H9 (cell line): ENCODE measurements at regions not wholly inside any gene's neighbourhood (a gene's known extent, or its start where the extent isn't known, plus 50 kb on each side); places are given as distances from the start of the nearest gene placed in this dataset.

Source experiments
- DNase-seq: peaks from one replicate; pipeline ENCODE4 v3.0.0-alpha.2; 2017
- H2AFZ ChIP-seq: one replicate; pipeline ENCODE4 v1.6.1; 2013; ENCODE audit warnings: mild to moderate bottlenecking, low read length, control low read depth, moderate library complexity
- H2AK5ac ChIP-seq: 2 replicates; pipeline ENCODE4 v1.6.1; 2013; ENCODE audit warnings: low read length, control low read depth, mixed read lengths; ENCODE audit not compliant: insufficient read length
- H2BK120ac ChIP-seq: one replicate; pipeline ENCODE4 v1.6.1; 2013; ENCODE audit warnings: low read depth, mild to moderate bottlenecking, low read length, control low read depth, inconsistent platforms; ENCODE audit not compliant: poor library complexity, severe bottlenecking
- H2BK12ac ChIP-seq: 2 replicates; pipeline ENCODE4 v1.6.1; 2013; ENCODE audit warnings: low read length, control low read depth, mixed read lengths, low read depth; ENCODE audit not compliant: insufficient read length
- H2BK15ac ChIP-seq: 2 replicates; pipeline ENCODE4 v1.6.1; 2013; ENCODE audit warnings: low read depth, low read length, control low read depth
- H2BK20ac ChIP-seq: one replicate; pipeline ENCODE4 v1.6.1; 2013; ENCODE audit warnings: low read depth, mild to moderate bottlenecking, low read length, control low read depth, inconsistent platforms; ENCODE audit not compliant: poor library complexity, severe bottlenecking
- H2BK5ac ChIP-seq: 2 replicates; pipeline ENCODE4 v1.6.1; 2013; ENCODE audit warnings: low read length, control low read depth, mixed read lengths; ENCODE audit not compliant: insufficient read length
- H3K14ac ChIP-seq: 2 replicates; pipeline ENCODE4 v1.6.1; 2013; ENCODE audit warnings: low read length, control low read depth; ENCODE audit not compliant: insufficient read depth
- H3K18ac ChIP-seq: 2 replicates; pipeline ENCODE4 v1.6.1; 2013; ENCODE audit warnings: low read depth, mild to moderate bottlenecking, mixed read lengths, low read length, control low read depth; ENCODE audit not compliant: insufficient read length
- H3K23ac ChIP-seq: 2 replicates; pipeline ENCODE4 v1.6.1; 2013; ENCODE audit warnings: low read length, control low read depth, mixed read lengths, low read depth; ENCODE audit not compliant: insufficient read length
- H3K23me2 ChIP-seq: 2 replicates; pipeline ENCODE4 v1.6.1; 2013; ENCODE audit warnings: low read depth, mild to moderate bottlenecking, mixed read lengths, low read length, control low read depth; ENCODE audit not compliant: insufficient read length, poor library complexity, severe bottlenecking
- H3K27ac ChIP-seq: 2 replicates; pipeline ENCODE4 v1.5.1; 2013; ENCODE audit warnings: low read length, control low read depth, mixed read lengths, low read depth; ENCODE audit not compliant: insufficient read length
- H3K27me3 ChIP-seq: 2 replicates; pipeline ENCODE4 v1.6.1; 2013; ENCODE audit warnings: low read length, control low read depth, inconsistent platforms; ENCODE audit not compliant: insufficient read depth
- H3K4ac ChIP-seq: 2 replicates; pipeline ENCODE4 v1.6.1; 2013; ENCODE audit warnings: low read depth, mild to moderate bottlenecking, control low read depth, inconsistent platforms, low read length, moderate library complexity
- H3K4me1 ChIP-seq: 2 replicates; pipeline ENCODE4 v1.6.1; 2013; ENCODE audit warnings: low read length, control low read depth, inconsistent platforms; ENCODE audit not compliant: insufficient read depth
- H3K4me2 ChIP-seq: 2 replicates; pipeline ENCODE4 v1.6.1; 2013; ENCODE audit warnings: low read length, control low read depth, mixed read lengths; ENCODE audit not compliant: insufficient read length, insufficient read depth
- H3K56ac ChIP-seq: 2 replicates; pipeline ENCODE4 v1.6.1; 2013; ENCODE audit warnings: low read depth, mild to moderate bottlenecking, mixed read lengths, low read length, control low read depth; ENCODE audit not compliant: insufficient read length
- H3K79me1 ChIP-seq: 2 replicates; pipeline ENCODE4 v1.6.1; 2013; ENCODE audit warnings: low read depth, mild to moderate bottlenecking, moderate library complexity, low read length, control low read depth, inconsistent platforms; ENCODE audit not compliant: insufficient read depth, poor library complexity, severe bottlenecking
- H3K79me2 ChIP-seq: 2 replicates; pipeline ENCODE4 v1.6.1; 2013; ENCODE audit warnings: low read length, control low read depth, inconsistent platforms; ENCODE audit not compliant: insufficient read depth
- H3K9ac ChIP-seq: 2 replicates; pipeline ENCODE4 v1.6.1; 2013; ENCODE audit warnings: low read length, control low read depth, mixed read lengths; ENCODE audit not compliant: insufficient read length; ENCODE audit errors: extremely low read depth
- H3K9me3 ChIP-seq: one replicate; pipeline ENCODE4 v1.6.1; 2013; ENCODE audit warnings: low read depth, low read length, inconsistent platforms; ENCODE audit not compliant: control insufficient read depth
- H3T11ph ChIP-seq: one replicate; pipeline ENCODE4 v1.6.1; 2013; ENCODE audit warnings: mild to moderate bottlenecking, low read length, control low read depth, inconsistent platforms
- H4K20me1 ChIP-seq: one replicate; pipeline ENCODE4 v1.6.1; 2013; ENCODE audit not compliant: control insufficient read depth, insufficient read length, insufficient read depth
- H4K5ac ChIP-seq: 2 replicates; pipeline ENCODE4 v1.6.1; 2013; ENCODE audit warnings: low read depth, mild to moderate bottlenecking, mixed read lengths, low read length, control low read depth; ENCODE audit not compliant: insufficient read length
- H4K8ac ChIP-seq: replicated peaks from 2 replicates; pipeline ENCODE4 v1.6.1; 2013; ENCODE audit warnings: low read length, control low read depth, mixed read lengths, low read depth; ENCODE audit not compliant: insufficient read length
- H4K91ac ChIP-seq: 2 replicates; pipeline ENCODE4 v1.6.1; 2013; ENCODE audit warnings: low read depth, mild to moderate bottlenecking, moderate library complexity, mixed read lengths, low read length, control low read depth; ENCODE audit not compliant: insufficient read length
- H3K27ac Mint-ChIP-seq, 3 experiments: 2 replicates in 2 of 3; 3 replicates in 1 of 3; pipeline ENCODE4 v1.8.0; 2020 to 2021; ENCODE audit warnings: mixed read lengths in 3 of 3, mild to moderate bottlenecking in 1 of 3, moderate library complexity in 1 of 3
- H3K27me3 Mint-ChIP-seq: 2 replicates; pipeline ENCODE4 v1.8.0; 2021; ENCODE audit warnings: low read depth, mild to moderate bottlenecking, moderate library complexity, mixed read lengths
- H3K36me3 Mint-ChIP-seq, 3 experiments: 2 replicates in 2 of 3; 3 replicates in 1 of 3; pipeline ENCODE4 v1.8.0; 2020 to 2021; ENCODE audit warnings: low read depth in 3 of 3, mixed read lengths in 3 of 3; ENCODE audit not compliant: insufficient read depth in 1 of 3
- H3K4me1 Mint-ChIP-seq, 2 experiments: 2 replicates each; pipeline ENCODE4 v1.8.0; 2020; ENCODE audit warnings: mixed read lengths in 2 of 2
- H3K4me3 Mint-ChIP-seq, 2 experiments: 2 replicates in 1 of 2; 3 replicates in 1 of 2; pipeline ENCODE4 v1.8.0; 2020 to 2021; ENCODE audit warnings: mild to moderate bottlenecking in 2 of 2, mixed read lengths in 2 of 2, moderate library complexity in 1 of 2
- H3K9me3 Mint-ChIP-seq, 2 experiments: 2 replicates in 1 of 2; 3 replicates in 1 of 2; pipeline ENCODE4 v1.8.0; 2020; ENCODE audit warnings: mild to moderate bottlenecking in 2 of 2, mixed read lengths in 2 of 2, moderate library complexity in 1 of 2
- CTCF ChIP-seq: fragments of 200-600 bp; sonication (generic); conservative IDR thresholded peaks from 3 replicates; pipeline ENCODE4 v1.8.0; 2021; ENCODE audit warnings: antibody characterized with exemption, mild to moderate bottlenecking
- WGBS: extraction: QIAGEN DNeasy Blood & Tissue Kit; methylation state at CpG from one replicate; pipeline ENCODE4 v1.1.7; 2013; ENCODE audit warnings: missing lambda C conversion rate, low lambda C conversion rate, mixed read lengths; ENCODE audit not compliant: insufficient read length; ENCODE audit errors: extremely low coverage; 5-methylcytosine and 5-hydroxymethylcytosine counted together

- no peak overlapping the region for H3T11ph ChIP-seq
- H3K9ac ChIP-seq: no peak overlapping the region
- no peak overlapping the region for H2BK12ac ChIP-seq
- H2AK5ac ChIP-seq: no peak overlapping the region
- no peaks in the 10 kb centered on the region for H3K27me3 Mint-ChIP-seq
- no peaks in the 10 kb centered on the region for H3K23me2 ChIP-seq
- H4K91ac ChIP-seq: no peak overlapping the region
- no peak overlapping the region for H3K14ac ChIP-seq
- H4K5ac ChIP-seq: no peak overlapping the region
- no peak overlapping the region for H2BK5ac ChIP-seq
- no peaks in the 10 kb centered on the region; a peak in 1 of 5 replicates for H3K9me3 Mint-ChIP-seq
- no peak overlapping the region for H3K23ac ChIP-seq
- H3K27ac ChIP-seq: no peak overlapping the region
- no peak overlapping the region for H2BK120ac ChIP-seq
- H3K27ac Mint-ChIP-seq: peak overlapping the region in 1 of 3 experiments; percentile 85; a peak in 3 of 7 replicates
- peak; percentile 42 for TF ChIP-seq CTCF
- H3K4me1 ChIP-seq: no peaks in the 10 kb centered on the region
- H4K8ac ChIP-seq: no peak overlapping the region
- no peak overlapping the region for H3K4ac ChIP-seq
- no peak overlapping the region for H2AFZ ChIP-seq
- no peak for DNase-seq
- no peak overlapping the region for H3K18ac ChIP-seq
- H3K4me3 Mint-ChIP-seq: no peak overlapping the region
- peaks cover 4 to 16% of the 10 kb centered on the region in 2 experiments; a peak in 3 of 4 replicates for H3K4me1 Mint-ChIP-seq
- H2BK15ac ChIP-seq: no peak overlapping the region
- no peak overlapping the region for H2BK20ac ChIP-seq
- H3K9me3 ChIP-seq: no peaks in the 10 kb centered on the region
- no CpG with 5 or more reads among the region's 10 CpGs for WGBS
- H3K27me3 ChIP-seq: no peaks in the 10 kb centered on the region
- H3K56ac ChIP-seq: no peak overlapping the region
- H4K20me1 ChIP-seq: no peaks in the 10 kb centered on the region
- no peaks in the 10 kb centered on the region for H3K79me1 ChIP-seq
- no peak overlapping the region for H3K4me2 ChIP-seq
- H3K79me2 ChIP-seq: no peaks in the 10 kb centered on the region
- no peaks in the 10 kb centered on the region for H3K36me3 Mint-ChIP-seq
Observed at GRCh38 chr9:134217431-134218210, 53.3 kb upstream of the RNU6ATAC start.
